Ishikawa (cell line): ENCODE measurements at regions not wholly inside any gene's neighbourhood (a gene's known extent, or its start where the extent isn't known, plus 50 kb on each side); places are given as distances from the start of the nearest gene placed in this dataset.

Source experiments
- CEBPB ChIP-seq: IDR thresholded peaks from 2 replicates; pipeline ENCODE4 v1.6.1; 2012
- CREB1 ChIP-seq: IDR thresholded peaks from 2 replicates; pipeline ENCODE4 v1.6.1; 2012; ENCODE audit warnings: low read depth
- EGR1 ChIP-seq: IDR thresholded peaks from 2 replicates; pipeline ENCODE4 v1.6.1; 2012
- EP300 ChIP-seq: IDR thresholded peaks from 2 replicates; pipeline ENCODE4 v1.6.1; 2012; ENCODE audit warnings: borderline replicate concordance
- FOXM1 ChIP-seq: IDR thresholded peaks from 2 replicates; pipeline ENCODE4 v1.6.1; 2012; ENCODE audit warnings: low read depth, borderline replicate concordance
- MAX ChIP-seq: IDR thresholded peaks from 2 replicates; pipeline ENCODE4 v1.6.1; 2012
- NFIC ChIP-seq: IDR thresholded peaks from 2 replicates; pipeline ENCODE4 v1.6.1; 2012
- RAD21 ChIP-seq: IDR thresholded peaks from 2 replicates; pipeline ENCODE4 v1.6.1; 2012; ENCODE audit warnings: low read depth
- REST ChIP-seq: IDR thresholded peaks from 2 replicates; pipeline ENCODE4 v1.6.1; 2012; ENCODE audit warnings: low read depth, mild to moderate bottlenecking
- TAF1 ChIP-seq: IDR thresholded peaks from 2 replicates; pipeline ENCODE4 v1.6.1; 2012; ENCODE audit warnings: low read depth, mild to moderate bottlenecking
- TCF12 ChIP-seq: IDR thresholded peaks from 2 replicates; pipeline ENCODE4 v1.6.1; 2012; ENCODE audit warnings: low read depth
- TEAD4 ChIP-seq: IDR thresholded peaks from 2 replicates; pipeline ENCODE4 v1.6.1; 2012
- USF1 ChIP-seq: IDR thresholded peaks from 2 replicates; pipeline ENCODE4 v1.6.1; 2012
- YY1 ChIP-seq: IDR thresholded peaks from 2 replicates; pipeline ENCODE4 v1.6.1; 2012; ENCODE audit warnings: low read depth
- ZBTB7A ChIP-seq: IDR thresholded peaks from 2 replicates; pipeline ENCODE4 v1.6.1; 2012; ENCODE audit warnings: low read depth

GRCh38 chr15:87639305-87640011, 617.1 kb downstream of the NTRK3 start:
- TF ChIP-seq NFIC (no peak), FOXM1 (no peak), USF1 (no peak), EGR1 (no peak), TAF1 (no peak), EP300 (no peak), CEBPB (no peak), MAX (no peak), RAD21 (no peak), TEAD4 (no peak), REST (no peak), CREB1 (no peak), ZBTB7A (no peak), YY1 (no peak), TCF12 (no peak)

GRCh38 chr15:87638554-87639083, 617.9 kb downstream of the NTRK3 start:
- TF ChIP-seq RAD21 (no peak), EGR1 (no peak), CREB1 (no peak), MAX (no peak), USF1 (no peak), TAF1 (no peak), CEBPB (no peak), REST (no peak), TEAD4 (no peak), YY1 (no peak), ZBTB7A (no peak)

- TF ChIP-seq CEBPB = no peak
- TF ChIP-seq FOXM1 = no peak
- no peak for TF ChIP-seq REST
- TF ChIP-seq EP300 = no peak
- TF ChIP-seq TCF12 = no peak
- TF ChIP-seq YY1 = no peak
- no peak for TF ChIP-seq RAD21
- TF ChIP-seq CREB1 = no peak
- TF ChIP-seq MAX = no peak
- TF ChIP-seq USF1 = no peak
Measured at GRCh38 chr15:87634361-87634760, 622.2 kb downstream of the NTRK3 start.

GRCh38 chr15:87633525-87633924, 623.0 kb downstream of the NTRK3 start:
- TF ChIP-seq TEAD4 (no peak), REST (no peak), YY1 (no peak), EP300 (no peak), TCF12 (no peak), FOXM1 (no peak), TAF1 (no peak), CEBPB (no peak), RAD21 (no peak), CREB1 (no peak), ZBTB7A (no peak), MAX (no peak), EGR1 (no peak)
